HG03354 (cell line): ENCODE measurements at regions not wholly inside any gene's neighbourhood (a gene's known extent, or its start where the extent isn't known, plus 50 kb on each side); places are given as distances from the start of the nearest gene placed in this dataset.

ENCODE experiments used
- ATAC-seq: cut with Tn5 transposase; IDR thresholded peaks from one replicate; pipeline ENCODE4 v1.9.1; 2021; ENCODE audit warnings: mild to moderate bottlenecking; ENCODE audit not compliant: unreplicated experiment, poor library complexity, severe bottlenecking

DNA sequence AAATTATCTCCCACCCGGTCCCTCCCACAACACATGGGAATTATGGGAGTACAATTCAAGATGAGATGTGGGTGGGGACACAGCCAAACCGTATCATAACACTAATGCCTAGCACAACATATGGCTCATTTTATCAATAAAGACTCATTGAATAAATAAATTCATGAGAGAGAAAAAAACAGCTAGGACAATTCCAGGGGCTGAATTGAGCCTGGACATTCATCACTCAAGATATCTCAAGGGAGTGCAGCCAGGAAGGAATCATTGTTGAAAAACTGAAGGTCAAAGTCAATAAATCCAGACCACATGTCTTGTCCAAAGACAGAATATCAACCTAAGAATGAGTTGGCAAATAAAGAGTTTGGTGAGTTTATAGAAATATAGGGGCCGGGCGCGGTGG lies 644.1 kb downstream of the PLPP3 start:
- no peak for ATAC-seq

DNA sequence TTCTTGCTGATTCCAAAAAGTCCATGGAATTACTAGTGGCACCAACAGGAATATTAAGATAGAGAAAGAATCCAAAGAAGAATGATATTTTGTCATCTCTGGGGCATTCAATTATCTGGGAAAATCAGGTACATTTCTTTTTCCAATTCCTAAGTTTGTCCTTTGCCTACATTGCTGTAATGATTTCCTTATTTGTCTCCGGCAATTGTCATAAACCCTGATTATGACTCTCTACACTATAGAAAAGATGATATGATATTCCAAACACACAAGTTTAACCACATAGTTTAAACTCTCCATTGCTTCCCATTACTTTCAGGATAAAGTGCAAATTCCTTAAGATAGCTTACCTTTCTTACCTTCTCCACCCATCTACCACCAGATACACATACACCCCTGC lies 647.0 kb downstream of the PLPP3 start:
- no peak for ATAC-seq

DNA sequence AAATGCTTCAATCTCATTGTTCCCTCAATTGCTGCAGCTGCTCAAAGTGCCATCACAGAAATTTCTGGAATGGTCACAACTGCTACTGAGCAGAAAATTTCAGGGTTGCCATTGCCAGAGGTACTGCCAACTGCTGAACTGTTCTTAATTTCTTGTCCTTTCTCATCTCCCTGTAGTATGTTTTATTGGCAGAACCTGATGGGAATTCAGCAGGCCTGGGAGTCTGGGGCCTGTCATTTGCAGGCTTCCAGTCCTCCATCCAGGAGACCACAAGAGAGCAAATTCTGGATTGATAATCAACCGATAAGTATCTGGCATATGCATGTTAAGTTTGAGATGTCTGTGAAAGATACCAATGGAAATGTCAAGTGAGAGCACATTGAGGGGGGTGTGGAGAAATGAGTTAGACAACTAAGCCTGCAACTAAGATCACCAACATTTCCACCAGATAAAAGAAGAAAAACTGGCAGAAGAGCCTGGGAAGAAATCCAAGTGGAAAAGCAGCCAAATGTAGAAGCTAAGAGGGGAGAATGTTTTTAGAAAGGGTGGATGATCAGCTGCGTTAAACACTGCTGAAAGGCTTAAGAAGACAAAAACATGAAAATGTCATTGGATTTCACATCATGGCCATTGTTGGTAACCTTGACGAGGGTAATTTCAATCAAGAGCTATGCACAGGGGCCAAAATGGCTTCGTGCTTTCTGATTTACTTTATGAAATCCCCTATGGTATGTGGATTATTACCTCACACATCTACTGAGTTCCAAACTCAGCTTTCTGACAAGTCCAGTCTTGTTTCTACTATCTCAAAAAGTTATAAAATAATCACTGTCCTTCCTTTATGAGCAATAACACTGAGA lies 648.1 kb downstream of the PLPP3 start:
- no peak for ATAC-seq

DNA sequence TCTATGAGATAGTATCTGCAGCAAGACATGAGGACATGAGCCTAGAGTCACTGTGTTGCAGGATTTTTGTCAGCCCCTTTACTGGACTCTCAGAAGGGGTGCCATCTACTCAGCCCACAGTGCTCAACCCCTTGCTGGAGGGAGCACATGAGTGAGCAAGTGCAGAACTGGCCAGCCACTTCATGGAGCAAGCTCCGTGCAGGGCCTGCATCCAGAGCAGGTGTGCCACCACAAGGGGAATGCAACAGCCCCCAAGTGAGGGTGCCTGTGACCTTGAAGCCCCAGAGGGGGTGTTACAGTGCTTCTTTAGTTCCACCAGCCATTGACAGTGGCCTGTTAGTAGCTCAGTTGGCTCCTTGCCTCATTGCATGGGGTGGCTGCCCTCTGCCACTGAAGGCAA lies 649.7 kb downstream of the PLPP3 start:
- no peak for ATAC-seq

DNA sequence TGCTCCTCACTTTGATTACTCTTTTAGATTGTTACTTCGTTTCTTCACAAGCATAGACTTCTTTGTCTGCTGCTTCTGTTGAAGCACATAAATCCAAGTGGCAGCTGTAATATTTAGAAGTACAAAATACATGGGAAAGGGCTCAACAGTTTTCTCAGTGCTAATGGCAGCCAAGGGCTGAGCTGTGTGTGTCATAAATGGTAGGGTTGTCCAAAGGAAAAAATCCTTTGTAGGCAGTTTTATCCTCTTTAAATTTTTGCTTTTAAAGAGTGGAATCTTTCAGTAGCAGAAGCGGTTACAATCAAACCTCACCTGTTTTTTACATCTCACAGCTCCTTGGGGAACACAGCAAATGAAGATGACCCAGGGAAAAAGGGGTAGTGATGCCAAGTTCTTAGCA lies 650.8 kb downstream of the PLPP3 start:
- no peak for ATAC-seq

DNA sequence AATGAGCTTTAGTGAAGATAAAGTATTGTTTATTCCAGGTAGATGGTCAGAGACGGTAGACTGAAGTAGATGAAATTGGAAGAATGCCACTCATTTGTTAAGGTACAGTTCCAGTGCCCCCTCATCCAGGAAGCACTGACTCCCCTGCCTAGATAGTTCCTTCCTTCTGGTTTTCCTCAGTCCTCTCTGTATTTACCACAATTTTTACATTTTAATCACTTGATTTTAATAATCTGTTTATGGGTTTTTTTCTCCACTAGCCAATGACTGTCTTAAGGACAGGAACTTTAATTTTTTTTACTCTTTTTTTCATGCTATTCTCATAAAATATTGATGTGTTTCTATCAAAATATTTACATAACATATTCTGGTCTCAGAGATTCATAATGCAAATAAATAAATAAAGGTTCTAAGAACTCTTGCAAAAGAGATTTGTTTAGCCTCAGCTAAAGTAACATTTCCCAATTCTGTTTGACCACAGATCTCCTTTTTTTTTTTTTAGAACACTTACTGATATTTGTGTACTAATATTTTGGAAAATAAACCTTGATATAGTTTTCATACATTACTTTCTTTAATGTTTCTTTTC lies 651.6 kb downstream of the PLPP3 start:
- ATAC-seq, result no peak

DNA sequence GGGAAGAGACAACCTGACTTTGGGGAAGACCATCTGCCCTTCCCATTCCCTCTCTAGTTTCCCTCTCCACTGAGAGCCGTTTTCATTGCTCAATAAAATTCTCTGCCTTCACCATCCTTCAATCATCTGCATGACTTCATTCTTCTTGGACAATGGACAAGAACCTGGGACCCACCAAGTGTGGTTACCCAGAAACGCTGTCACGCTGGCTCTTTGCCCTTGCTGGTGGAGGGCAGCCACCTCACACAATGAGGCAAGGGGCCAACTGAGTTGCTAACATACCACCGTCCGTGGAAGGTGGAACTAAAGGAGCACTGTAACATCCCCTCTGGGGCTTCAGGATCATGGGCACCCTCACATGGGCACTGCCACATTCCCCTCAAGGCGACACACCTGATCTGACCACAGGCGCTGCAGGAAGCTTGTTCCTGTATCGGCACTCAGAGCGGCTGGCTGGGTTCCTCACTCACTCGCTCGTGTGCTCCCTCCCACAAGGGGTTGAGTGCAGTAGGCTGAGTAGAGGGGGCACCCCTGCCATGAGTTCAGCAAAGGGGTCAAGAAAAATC lies 652.4 kb downstream of the PLPP3 start:
- ATAC-seq, result no peak

DNA sequence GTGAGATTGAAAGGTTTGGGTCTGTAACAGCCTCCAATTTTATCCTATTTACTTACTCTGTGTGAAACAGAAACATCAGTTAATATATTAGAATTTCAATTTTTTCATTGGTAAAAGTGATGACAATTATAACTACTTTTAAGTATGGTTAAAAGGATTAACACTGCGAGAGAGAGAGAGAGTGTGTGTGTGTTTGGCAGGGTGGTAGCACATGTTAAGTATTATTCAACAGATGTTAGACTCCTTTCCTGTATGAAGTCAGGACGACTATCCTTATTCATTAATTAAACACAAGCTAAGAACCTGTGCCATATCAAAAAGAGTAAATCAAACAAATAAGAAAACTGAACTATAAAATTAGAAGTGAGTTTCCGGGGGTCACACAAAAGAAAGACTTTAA lies 662.5 kb downstream of the PLPP3 start:
- no peak for ATAC-seq

DNA sequence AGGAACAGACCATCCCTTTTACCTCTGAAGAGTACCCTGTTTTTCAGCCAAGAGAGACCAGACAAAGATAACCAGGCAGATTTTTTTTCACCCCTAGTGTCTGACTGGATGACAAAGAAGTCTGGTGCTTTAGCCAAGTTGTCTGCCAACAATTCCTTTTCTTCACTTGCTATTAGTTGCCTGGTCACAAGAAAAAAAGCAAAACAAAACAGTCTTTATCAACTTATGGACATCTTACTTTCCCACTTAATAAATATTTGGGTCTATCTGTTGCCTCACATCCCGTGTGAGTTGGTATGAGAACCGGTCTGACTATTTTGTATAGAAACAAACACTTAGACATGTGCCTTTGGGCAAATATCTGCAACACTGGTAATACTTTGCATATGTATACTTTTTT lies 662.9 kb downstream of the PLPP3 start:
- ATAC-seq, result no peak

DNA sequence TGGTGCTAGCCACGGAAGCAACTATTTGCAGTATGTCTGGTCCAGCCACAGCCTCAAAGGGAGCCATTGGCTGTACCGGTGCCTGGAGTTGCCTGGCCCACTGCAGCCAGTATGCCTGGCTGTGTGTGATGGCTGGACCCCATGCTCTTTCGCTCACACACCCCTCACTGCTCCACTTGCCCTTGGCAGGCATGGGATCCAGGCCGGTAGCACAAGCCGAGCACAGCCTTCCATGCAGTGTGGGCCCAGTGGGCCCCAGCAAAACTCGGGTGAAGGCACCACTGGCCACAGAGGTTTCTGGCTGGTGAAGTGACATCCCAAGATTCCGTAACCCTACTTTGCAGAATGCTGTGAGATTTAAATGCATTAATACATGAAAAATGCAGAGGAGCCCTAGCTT lies 665.8 kb downstream of the PLPP3 start:
- no peak for ATAC-seq

DNA sequence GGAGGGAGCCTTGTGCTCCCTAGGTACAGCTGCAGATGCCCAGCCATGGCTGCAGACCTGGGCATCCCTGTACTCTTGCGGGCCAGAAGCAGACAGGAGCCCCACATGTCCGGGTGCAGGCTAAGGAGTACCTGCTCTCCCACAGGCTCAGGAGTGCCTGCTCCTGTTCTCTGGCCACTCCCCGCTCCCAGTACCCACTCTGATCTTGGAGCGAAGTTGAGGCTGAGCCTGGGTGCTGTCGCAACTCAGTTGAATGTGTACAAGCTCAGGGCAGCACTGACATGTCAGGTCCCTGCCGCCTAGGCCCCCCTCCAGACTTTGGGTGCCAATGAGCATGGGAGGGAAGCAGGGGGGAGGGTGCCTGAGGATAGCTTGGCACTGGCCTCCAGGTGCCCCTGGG lies 666.9 kb downstream of the PLPP3 start:
- ATAC-seq, result no peak

DNA sequence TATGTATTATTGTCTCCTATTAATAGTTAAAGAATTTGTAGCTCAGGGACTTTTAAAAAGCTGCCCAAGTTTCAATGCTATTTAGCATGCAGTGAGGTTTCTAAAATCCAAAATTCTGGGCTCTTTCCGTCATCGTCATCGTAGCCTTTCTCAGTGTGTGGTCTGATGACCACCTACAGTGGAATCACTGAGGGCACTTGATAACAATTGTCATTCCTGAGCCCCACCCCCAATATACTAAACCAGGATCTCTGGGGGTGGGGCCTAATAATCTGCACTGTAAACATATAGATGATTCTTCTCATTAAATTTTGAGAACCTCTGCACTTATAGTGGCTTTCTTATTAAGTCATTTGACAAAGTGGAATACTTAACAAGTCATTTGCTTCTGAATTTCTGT lies 674.8 kb downstream of the PLPP3 start:
- ATAC-seq, result no peak

DNA sequence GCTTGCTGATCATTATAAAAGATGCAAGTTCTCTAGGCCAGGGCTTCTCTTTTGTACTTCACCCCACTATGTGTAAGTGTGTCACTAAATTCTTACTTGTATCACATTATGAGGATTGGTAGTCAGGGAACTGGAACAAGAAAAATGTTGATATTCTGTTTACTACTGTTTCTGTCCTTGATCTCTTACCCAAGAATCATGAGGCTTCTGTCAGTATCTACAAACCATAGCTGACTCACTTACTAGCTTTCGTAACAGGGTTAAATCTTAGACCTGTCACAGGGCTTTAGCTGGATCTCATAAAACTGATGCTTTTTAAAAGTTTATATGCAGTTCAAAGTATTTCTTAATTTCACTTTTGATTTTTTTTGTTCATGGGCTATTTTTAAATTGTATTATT lies 681.2 kb downstream of the PLPP3 start:
- no peak for ATAC-seq

DNA sequence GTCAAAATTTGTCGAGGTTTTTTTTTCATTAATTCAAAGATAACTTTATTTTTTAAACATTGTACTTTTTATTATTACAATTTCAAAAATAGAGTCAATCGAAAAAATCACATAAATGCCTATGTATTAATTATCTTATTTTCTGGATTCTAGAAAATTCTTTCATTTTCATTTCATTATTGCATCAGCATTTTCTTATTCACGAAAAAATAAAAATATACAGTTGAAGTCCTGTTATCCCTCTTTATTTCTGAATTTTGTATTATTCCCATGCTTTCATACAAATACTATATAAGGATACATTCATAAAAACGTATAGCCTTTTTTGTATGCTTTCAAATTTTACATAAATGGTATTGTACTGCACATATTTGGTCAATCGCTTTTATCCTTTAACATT lies 681.0 kb upstream of the USP24 start:
- ATAC-seq, result no peak

DNA sequence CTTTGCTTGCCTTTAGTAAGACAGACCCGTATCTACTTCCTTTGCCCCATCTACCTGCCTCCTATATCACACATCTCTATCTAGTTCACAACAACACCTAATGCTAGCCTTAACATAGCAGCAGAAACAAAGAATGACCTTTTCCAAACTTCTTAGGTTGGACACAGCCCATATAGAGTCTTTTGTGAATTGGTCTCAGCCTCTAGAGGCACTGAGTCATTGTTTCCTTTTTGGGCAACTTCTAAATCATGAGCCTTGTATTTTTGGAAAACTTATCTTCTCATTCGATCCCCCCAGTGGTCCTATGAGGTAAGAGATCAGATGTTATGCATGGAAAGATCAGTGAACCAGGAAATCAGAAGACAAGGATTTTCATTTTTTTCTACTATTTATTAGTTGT lies 679.4 kb upstream of the USP24 start:
- ATAC-seq, result no peak

DNA sequence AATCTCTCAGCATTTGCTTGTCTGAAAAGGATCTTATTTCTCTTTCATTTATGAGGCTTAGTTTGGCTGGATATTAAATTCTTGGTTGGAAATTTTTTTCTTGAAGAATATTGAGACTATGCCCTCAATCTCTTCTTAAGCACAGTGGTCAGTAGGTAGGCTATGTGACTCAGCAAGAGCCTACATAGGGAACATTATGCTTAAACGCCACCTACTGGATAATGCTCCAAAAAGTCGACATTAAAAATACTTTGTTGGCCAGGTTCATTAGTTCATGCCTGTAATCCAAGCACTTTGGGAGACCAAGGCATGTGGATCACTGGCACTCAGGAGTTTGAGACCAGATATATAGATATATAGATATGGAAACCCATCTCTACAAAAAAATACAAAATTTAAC lies 678.0 kb upstream of the USP24 start:
- no peak for ATAC-seq

DNA sequence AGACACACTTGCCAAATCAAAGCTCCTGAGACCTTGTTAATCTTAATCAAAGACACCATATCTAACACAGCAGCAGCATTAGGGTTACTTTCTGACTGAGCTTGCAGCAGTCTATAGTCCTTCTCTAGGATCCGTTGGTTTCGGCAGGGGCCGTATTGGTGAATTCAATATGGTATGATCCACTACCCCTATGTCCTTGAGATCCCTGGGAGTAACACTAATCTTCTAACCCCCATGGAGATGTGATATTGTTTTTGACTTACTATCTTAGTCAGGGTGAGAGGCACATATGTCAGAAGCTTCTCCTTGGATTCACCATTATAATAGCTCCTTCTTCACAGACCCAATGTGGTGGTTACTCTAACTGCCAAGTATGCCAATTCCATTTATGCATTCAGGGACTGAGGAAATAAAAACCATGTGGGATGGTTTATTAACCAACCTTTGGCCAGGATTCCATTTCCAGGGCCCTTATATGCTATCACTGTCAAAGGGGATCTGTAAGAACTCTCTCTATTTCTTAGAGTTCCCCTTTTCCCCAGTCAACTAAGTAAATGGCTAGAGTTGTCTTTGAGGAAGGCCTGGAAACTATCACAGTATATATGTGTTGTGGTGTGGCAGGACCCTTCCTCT lies 673.6 kb upstream of the USP24 start:
- ATAC-seq, result no peak

DNA sequence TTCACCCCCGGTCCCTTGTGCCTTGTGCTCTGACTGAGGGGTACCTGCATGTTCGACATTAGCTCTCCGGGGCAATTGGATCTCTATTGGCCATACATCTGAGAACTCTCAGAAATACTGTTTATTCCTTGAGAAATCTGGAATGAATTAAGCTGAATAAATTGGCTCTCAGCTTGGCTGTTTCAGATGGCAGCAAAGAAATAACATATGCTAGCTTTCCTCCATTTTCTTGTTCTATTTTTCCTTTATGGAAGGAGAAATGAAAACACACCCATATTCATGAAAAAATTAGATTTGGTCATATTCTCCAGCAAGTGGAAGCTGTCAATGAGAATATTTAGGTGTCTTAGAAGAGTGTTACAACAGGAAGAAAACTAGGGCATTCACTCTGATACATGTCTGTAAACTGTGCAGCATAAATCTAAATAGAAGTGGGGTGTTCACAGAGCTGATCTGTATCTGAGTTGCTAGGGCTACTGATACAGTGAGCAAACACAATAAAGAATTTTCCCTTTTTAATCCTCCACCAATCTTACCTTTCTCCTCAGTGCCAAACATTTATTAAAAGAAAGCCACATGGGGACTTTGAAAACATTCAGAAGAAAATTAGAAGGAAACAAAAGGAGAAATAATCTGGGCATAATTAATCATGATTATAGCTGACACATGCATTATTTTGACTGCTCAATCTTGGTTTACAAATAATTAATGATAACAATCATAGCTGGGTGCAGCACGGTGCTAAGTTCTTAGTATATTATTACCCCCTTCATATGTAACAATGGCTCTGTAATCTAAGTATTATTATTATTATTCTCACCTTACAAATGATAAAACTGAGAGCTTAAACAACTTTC lies 671.9 kb upstream of the USP24 start:
- ATAC-seq, result no peak

DNA sequence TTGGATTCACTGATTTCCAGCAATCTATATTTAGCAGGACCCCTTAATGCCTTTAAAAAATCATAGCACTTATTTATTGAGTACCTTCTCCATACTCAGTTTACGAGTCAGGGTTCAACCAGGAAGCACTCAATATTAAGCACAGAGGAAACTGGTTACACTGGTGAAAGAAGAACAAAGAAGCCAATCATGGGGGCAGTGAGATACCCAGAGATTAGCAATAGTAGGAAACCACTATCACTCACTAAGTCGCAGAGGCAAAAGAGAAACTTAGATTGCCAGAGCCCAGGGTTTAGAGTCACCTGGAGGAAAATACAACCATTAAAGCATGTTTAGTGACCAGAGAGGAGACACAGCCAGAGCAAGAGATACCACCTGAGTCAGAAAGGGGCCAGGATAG lies 670.5 kb upstream of the USP24 start:
- ATAC-seq, result no peak

DNA sequence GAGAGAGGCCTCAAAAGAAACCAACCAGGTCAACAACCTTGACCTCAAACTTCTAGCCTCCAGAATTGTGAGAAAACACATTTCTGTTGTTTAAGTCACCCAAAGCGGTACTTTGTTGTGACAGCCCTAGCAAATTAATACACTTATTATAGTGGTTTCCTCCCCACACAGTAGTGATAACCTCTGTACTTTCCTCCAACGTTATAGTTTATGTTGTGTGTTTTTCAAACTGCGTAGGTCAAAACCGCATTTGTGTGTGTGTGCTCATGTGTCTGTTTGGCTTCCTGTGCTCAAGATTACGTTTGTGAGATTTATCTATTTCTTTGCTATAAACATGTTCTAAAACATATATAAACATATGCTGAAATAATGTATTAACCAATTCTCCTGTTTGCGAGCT lies 667.8 kb upstream of the USP24 start:
- no peak for ATAC-seq
